Retina (tissue), 1 donor: ENCODE measurements at regions not wholly inside any gene's neighbourhood (a gene's known extent, or its start where the extent isn't known, plus 50 kb on each side); places are given as distances from the start of the nearest gene placed in this dataset.

Experiments
- DNase-seq: peaks from one replicate; pipeline ENCODE4 v3.0.0-alpha.2; 2016

DNA sequence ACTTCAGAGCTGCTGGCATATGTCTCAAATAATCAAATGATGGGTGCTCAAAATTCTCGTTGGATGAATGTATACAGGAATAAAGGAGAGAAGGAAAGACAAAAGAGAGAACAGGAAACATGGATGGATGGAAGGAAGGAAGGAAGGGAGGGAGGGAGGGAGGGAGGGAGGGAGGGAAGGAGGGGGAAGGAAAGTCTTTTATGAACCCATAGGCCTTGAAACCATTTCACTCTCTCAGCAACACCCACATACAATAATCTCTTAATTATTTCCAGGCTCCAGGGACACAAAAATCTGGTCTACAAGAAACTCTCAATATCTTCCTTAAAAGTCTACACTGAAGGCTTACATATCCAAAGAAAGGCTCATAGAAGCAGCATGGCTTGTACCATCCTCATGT lies 363.4 kb upstream of the TMPO start:
- DNase-seq: no peak

DNA sequence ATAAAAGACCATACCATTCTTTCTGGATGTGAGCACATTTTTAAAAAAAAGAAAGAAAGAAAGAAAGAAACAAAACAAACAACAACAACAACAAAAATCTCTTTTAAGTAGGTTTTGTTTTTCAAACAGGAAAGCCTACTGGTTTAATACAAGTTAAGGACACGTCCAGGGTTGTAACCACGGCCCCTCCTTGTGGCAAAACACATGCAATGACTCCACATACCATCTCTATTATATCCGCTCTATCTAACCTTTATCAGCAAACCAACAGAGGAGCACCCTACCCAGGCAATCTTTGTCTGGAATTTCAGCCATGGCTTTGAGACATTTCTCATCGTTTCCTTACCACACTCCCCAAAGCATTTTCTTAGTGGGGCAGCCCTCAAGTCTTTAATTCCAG lies 360.5 kb upstream of the TMPO start:
- peak; percentile 55 for DNase-seq

DNA sequence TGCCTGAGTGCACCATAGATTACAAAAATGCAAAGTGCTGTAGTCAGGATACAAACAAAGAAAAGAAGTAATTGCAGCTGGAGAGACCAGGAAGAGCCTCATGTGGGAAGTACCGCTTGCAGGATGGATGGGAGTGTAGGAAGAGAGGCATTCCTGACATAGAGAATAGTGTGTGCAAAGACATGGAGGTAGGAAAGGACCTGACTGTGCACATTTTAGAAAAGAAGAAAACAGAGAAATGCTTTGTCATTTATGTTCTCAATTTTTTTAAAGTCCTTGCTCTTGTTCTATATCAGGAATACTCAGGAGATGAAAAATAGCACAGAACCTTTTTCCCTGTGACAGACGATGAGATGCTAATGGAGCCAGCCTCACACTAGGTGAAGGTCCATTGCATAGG lies 358.7 kb upstream of the TMPO start:
- no peak for DNase-seq

DNA sequence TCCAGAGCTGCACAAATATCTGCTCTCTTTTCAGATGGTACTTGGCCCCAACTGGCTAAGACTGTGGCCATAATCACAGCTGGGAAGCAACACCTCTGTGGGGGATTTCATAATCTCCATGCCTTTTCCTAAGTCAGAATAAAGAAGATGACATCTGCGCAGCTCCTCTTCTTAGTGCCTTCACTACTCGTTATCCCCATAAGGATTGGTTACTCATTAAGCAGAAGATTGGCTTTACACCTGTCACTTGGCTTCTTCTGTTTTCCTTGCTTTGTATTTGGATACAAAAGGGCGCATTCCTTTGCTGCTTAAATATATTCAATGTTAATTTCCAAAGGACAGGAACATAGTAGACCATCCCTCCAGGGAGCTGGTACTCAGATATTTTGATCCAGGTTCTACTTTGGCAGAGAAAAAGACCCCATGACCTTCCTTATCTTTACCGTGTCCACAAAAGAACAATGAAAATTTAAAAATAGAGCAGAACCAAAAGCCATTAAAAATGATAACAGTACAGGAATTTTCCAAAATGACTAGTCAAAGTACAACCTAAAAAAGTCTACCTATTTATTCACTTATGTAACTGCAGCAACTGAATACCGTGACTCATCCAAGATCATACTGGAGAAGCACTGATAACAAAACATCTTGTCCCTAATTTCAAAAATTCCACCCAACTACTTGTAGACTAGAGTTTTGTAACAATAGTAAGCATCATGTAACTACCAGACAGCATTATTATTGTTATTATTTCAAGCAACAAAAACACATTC lies 352.3 kb upstream of the TMPO start:
- DNase-seq: no peak

DNA sequence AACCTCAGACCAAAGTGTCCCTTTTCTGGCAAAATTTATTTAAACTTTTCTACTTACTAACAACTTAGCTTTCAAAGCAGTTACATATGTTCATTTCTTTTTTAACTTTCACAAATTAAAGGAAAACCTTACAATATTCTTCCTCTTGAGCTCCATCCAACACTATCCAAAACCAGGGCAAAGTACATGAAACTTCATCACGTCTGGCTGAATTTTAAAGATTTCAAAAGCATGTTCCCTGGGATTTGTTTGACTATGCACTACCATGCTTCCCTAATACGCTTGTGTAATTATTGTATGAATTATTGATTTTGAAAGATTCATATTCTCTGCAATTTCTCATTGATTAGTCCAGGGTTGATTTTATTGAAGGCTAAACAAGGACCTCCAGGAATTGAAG lies 343.1 kb upstream of the TMPO start:
- no peak for DNase-seq

DNA sequence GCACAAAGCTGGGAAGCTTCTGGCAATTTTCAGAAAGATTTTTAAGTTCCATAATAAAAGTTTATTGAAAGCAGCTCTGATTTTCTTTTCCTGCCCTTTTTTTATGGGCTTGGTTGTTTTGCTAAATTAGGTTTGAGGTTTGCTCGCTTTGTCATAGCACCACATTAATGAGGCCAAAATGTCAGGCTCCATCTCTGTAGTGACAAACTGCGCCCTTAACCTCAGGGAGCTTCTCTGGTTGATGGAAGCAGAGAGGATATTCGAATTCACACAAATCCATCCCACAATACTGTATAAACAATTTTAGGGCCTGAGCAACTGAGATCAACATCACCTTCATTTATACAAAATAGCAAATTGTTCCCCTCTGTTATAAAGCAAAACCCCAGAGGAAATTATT lies 342.6 kb upstream of the TMPO start:
- DNase-seq: no peak

DNA sequence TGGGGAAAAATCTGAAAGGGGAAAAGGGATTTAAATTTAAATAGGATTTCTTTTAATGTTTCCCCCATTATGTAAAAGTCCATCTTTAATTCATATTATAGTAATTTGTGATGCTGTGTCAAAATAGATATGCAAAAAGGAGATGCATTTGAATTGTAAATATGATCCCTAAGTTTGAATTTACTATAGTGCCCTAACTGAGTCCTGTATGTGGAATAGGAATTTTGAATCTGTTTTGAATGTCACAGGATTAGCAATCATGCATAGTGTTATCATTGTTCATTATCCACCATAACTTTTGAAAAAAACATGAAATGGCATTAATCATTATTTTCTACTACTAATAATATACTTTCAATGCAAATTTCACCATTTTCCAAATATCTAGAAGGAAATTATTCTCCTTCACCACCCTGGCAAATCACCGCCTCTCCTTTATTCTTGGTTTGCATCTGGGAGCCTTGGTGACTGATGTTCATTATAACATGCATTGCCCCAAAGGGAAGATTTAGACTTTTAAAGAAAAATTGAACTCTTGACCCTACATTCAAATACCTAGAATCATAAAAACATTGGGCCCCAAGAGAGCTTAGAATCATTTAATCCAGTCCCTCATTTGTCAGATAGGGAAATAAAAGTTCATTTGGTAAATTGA lies 341.5 kb upstream of the TMPO start:
- no peak for DNase-seq

DNA sequence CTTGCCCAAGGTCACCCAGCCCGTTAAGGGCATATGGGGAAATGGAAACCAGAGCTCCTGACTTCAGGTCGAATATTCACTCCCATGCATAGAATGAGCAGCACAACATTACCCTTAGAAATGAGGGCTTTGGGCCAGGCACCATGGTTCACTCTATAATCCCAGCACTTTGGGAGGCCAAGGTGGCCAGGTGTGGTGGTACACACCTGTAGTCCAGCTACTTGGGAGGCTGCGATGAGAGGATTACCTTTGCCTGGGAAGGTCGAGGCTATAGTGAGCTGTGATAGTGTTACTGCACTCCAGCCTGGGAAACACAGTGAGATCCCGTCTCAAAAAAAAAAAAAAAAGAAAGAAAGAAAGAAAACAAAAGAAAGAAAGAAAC lies 341.0 kb upstream of the TMPO start:
- DNase-seq: no peak

DNA sequence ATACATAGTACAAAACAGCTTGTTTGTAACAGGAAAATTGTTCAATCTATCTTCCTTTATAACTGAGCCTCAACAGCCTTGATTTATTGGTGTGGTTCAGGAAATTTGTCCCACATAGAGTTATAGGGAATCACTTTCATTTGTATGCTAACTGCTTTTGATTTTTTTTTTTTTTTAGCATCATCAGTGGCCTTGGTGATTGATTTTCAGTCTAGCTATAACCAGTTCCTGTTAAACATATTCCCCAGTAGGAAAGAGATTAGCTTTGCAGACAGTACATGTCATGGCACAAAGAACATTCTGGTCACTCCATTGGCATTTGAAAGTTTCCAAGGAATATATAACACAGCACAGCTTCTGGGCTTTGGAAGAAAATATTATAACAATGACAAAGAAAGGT lies 337.3 kb upstream of the TMPO start:
- no peak for DNase-seq

DNA sequence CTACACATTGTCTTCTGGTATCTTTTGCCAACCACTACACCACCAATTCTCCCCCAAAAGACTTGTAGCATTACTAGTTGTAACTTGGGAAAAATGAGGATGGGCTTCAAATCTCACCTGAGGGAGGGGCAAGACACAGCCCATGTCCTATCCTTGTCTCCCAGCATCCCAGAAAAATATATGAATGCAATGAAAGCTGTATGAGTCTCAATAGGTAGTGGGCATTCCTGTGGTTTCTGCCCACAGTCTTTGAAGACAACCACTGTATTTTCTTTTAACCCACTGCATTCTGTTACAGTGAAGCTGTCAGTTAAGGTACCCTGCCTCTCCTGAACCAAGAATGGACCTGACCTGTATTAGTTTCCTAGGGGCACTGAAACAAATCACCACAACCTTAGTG lies 336.2 kb upstream of the TMPO start:
- no peak for DNase-seq

DNA sequence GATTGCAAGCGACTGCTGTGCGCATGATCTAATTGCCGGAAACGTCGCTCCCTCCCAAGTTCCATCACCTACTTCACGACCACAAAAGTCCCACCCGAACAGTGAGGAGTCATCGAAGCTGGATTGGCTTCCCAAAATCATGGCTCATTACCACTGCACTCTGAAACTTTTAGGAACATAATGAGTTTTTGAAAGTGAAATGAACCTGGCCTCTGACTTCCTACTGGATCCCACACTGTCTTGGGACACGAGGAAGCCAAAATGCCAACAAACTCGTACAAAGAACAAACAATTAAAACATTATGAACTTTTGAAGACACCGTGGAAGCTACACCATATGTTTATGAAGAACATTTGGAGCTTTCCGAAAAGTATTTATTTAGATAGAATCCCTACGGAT lies 334.8 kb upstream of the TMPO start:
- DNase-seq: no peak

DNA sequence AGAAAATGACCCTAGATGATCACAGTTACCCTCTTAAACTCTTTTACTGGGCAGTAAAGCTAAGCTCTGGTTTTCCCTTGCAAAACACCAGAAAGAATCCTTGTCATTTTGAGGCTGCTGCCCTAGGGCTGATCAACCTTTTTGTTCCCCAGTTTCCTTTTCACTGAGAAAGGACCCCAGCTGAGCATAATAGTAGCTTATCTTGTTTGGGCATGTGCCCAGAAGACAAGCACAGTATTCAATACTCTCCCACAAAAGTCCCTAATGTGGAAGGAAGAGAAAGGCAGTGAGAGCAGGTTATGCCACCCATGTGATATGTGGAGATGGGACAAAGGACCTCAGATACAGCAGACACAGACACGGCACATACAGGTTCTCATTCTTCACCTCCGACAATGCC lies 332.6 kb upstream of the TMPO start:
- no peak for DNase-seq

DNA sequence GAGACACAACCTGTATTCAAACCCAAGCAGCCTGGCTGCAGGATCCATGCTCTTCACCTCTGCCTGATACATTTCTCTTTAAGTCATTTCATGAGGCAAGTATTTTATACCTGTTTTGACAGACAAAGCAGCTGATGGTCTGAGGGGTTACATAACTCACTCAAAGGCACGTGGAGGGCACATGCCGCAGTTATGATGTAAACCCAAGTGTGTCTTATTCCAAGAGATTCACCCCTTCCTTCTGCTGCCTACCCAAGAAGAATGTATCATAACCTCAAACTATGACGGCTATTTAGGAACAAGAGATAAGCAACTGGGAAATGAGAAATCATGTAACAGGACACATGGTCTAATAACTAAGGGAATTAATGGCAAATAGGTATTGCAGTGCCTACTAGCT lies 329.8 kb upstream of the TMPO start:
- no peak for DNase-seq

DNA sequence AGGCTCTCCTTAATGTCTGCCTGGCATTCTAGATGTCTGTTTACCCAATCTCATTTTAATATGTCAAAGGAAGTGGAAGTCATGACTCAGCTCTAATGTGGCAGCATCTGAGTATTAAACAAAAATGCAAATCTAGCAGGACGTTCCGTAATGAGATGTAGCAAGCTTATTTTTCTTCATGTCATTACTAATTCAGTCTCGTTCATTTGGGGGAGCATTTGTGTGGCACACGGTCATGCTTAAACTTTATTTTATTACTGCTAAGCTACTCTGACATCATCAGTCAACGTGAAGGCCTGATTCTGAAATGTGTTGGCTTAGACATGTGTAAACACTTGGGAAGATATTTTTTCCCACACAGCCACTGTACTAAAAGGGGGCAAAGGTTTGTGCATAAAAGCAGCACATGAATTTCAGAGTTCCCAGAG lies 326.7 kb upstream of the TMPO start:
- no peak for DNase-seq

DNA sequence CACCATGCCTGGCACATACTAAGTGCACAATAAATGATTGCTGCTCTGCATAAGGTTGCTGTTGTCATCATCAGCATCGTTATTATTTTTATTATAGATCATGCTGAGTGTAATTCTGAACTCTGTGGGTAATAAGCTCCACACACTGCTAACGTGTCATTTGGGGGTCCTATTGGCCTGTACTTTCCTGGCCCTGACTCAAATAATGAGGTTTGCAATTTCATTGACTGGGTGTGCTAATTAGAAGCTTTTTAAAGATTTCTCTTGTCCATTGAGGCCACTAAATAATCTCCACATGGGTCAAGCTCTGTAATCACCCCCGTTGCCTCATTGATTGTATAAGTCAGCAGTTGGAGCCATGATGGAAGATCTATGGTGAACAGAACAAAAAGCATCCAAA lies 320.8 kb upstream of the TMPO start:
- no peak for DNase-seq

DNA sequence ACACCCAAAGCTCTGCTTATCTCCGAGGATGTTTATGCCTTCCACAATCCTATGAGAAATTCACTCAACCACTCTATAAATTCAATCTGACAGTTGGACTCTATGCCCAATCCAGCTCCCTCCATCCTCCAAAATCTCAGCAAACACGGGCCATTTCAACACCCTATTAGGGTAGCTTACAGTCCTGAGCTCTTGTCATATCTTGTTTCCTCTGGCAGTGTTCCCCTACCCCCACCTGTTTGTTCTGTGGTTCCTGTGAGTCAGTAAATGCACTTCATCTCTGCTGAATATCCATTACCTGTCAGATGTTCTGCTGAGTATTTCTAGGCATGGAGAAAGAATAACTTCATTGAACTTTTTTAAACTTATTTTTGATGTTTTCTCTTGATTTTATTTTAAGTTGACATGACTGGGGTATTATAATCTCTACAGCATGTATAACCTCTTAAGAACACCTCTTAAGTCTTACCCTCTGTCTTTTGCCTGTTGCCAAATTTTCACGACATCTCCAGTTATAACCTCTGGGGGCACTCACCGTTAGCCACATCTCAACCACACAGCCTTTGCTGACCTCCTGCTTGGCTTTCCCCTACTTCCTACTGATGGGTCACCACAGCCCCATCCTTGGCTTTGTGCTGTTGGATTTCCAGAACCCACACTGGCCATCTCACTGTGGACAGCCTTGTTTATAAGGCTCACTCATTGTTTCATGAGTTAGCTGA lies 317.0 kb upstream of the TMPO start:
- DNase-seq: no peak

DNA sequence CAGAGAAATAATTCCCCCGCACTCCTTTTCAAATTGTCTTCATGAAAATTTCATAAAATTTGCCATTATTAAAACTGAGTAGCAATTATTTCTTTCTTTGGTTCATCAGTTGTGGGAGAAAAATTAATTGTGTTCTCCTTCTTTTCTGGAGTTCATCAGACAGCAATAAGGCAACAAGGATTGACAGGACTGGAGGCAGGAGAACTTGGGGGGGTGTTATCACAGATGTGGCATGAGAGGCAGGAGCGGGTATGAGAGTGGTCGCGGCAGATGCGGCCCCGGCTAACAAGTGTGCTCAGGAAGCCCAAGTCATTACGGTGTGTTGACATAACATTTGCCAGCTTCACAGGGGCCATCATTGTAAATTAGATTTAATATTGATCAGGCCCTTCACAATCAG lies 306.6 kb upstream of the TMPO start:
- DNase-seq: peak; percentile 83

DNA sequence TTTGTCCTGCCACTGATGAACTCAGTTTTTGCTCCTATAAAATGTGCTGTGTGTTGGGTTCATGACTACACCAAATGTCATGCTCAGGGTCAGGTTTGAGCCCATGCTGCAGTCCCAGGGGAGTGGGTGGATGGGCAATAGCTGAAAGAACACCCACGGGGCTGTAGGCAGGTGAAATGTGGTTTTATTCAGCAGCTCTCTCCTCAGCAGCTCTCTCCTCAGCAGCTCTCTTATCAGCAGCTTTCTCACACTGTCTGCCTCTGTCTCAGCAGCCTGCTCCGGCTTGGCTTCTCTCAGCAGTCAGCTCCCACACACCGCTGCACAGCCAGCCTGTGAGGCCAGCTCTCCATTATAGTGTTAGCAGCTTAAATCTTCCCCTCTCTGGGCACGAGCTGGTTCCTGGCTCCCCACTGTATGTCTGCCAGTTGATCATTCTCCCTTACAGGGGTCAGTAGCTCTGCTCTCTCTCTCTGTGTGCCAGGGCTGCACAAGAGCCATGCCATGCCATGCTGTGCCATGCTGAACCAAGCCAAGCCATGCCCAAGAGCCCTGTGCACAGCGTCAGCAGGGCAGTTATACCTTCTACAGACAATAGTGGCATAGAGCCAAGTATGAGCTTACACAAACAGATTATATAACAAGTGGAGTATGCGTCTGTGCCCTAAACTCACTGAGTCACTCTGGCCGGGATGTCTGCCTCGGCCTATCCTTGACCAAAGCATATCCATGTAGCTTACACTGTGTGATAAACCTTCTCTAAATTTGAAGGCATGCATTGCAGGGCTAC lies 303.3 kb upstream of the TMPO start:
- peak; percentile 21 for DNase-seq

DNA sequence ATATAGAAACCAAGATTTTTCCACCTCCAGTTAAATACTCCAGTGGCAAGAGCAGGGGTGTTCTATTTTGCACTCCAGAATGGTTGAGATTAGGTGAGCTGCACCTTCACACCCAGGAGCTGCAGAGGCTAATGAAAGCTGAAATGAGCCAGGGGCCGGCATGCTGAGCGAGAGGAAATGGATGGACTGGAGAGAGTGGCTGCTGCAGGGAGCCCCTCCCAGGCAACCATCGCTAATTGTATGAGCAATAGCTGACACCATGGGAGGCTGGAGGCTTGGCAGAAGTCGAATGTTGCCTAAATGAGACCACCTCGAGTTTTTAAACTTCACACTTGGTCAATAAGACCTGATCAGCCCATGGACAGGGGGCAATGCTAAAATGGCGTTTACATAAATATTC lies 301.8 kb upstream of the TMPO start:
- DNase-seq: no peak

DNA sequence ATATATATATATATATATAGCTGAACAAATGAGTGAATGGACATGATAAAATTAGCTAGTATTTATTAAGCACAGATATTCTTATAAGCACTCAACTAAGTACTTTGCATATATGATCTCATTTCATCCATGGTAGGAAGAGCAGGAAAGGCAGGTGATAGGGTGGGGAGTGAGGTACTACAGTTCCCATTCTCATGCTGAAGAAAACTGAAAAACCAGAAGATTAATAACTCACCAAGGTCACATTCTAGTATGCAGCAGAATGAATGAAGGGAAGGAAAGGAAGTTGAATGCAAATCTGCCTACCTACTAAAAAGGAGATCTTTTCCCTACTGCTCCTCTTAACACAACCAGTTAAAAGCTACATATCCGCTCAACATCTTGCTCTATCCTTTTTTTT lies 298.1 kb upstream of the TMPO start:
- no peak for DNase-seq

DNA sequence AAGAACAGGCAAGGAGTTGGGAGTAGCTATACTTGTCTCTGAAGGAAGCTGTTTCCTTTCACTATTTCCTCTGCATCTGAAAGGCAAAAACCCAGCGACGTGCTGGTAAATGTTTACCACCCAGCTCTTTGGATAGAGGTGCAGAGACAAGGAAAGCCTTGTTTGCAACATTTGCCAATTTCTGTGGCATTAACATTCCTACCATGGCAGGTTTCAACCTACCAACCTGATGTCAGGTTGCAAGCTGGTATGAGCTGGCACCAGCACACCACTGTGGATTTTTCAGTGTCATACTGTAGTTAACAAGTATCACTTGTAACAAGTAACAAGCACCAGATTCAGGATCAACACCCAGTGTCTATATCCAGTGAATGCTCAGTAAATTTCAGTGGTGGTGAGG lies 294.8 kb upstream of the TMPO start:
- DNase-seq: no peak

DNA sequence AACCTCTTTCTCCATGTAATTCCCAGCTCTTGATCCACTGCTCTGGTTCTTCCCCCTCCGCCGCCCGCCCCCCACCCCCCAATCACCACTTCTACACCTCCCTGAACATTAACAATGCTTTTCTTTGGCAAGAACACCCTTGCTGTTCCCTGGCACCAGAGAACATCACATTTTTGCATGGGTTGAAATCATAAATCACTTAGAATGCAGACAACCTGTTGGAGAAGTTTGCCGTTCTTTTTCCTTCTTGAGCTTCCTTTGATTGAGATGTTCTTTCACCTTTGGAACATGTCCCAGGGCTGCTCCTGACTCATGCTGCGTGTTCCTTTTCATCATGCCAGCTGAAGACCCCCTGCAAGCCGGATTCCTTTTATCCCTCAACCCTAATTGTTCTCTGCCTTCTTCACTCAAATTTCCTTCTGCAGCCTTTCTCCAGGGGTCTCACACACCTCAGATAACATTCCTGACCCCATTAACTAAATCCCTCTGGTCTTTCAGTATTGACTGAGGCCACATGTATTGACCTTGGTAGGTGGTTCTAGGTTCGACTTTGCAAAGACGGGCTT lies 294.1 kb upstream of the TMPO start:
- DNase-seq: no peak

DNA sequence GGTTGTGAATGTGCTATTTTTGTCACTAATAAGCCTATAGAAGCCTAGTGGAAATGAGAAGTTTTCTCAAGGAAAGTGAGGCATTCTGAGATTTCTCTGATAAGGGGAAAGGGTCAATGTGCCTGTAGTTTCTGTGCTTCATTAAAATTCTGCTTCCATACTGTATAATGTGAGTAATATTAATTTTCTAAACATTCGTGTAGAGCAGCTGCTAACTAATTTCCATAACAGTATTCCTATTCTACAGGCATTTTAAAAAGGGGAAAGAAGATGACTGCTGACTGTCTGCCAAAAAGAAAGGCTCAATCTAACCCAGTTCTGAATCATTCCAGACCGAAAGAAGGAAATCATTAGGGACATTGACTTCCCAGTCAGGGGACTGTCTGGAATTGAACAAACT lies 293.3 kb upstream of the TMPO start:
- no peak for DNase-seq
